GM19035 (cell line): ENCODE measurements at regions not wholly inside any gene's neighbourhood (a gene's known extent, or its start where the extent isn't known, plus 50 kb on each side); places are given as distances from the start of the nearest gene placed in this dataset.
"Not testable (repeated sequence)": the region's sequence is repeated elsewhere in the genome, so short reads cannot be mapped to it uniquely, and the experiment has no call there.

Experiments
- ATAC-seq: cut with Tn5 transposase; IDR thresholded peaks from one replicate; pipeline ENCODE4 v1.9.1; 2021; ENCODE audit not compliant: unreplicated experiment

- no peak for ATAC-seq
Measured at GRCh38 chr11:43053638-43054412, 258.0 kb upstream of the API5 start.

GRCh38 chr11:43067681-43068080 lies 244.1 kb upstream of the API5 start:
- no peak for ATAC-seq

GRCh38 chr11:43071338-43071737 lies 240.5 kb upstream of the API5 start:
- ATAC-seq = no peak

- no peak for ATAC-seq
Measured at GRCh38 chr11:43072096-43072495, 239.7 kb upstream of the API5 start.

GRCh38 chr11:43072911-43073310 lies 238.9 kb upstream of the API5 start:
- no peak for ATAC-seq

GRCh38 chr11:43074810-43075209 lies 237.0 kb upstream of the API5 start:
- ATAC-seq = no peak

- no peak for ATAC-seq
Measured at GRCh38 chr11:43101113-43101512, 210.7 kb upstream of the API5 start.

- no peak for ATAC-seq
Measured at GRCh38 chr11:43116071-43116470, 195.7 kb upstream of the API5 start.

GRCh38 chr11:43119275-43119970 lies 192.4 kb upstream of the API5 start:
- ATAC-seq = no peak

GRCh38 chr11:43122546-43122945 lies 189.2 kb upstream of the API5 start:
- no peak for ATAC-seq

- no peak for ATAC-seq
Measured at GRCh38 chr11:43123443-43123842, 188.4 kb upstream of the API5 start.

- ATAC-seq = no peak
Measured at GRCh38 chr11:43124272-43124935, 187.4 kb upstream of the API5 start.

- ATAC-seq = no peak
Measured at GRCh38 chr11:43129329-43129728, 182.5 kb upstream of the API5 start.

GRCh38 chr11:43130616-43131015 lies 181.2 kb upstream of the API5 start:
- ATAC-seq = no peak

- peak; percentile 78 for ATAC-seq
Measured at GRCh38 chr11:43135966-43136534, 175.7 kb upstream of the API5 start.

GRCh38 chr11:43138621-43139140 lies 173.1 kb upstream of the API5 start:
- no peak for ATAC-seq

GRCh38 chr11:43145653-43146052 lies 166.1 kb upstream of the API5 start:
- ATAC-seq = peak; percentile 92

GRCh38 chr11:43150697-43151096 lies 161.1 kb upstream of the API5 start:
- no peak for ATAC-seq

GRCh38 chr11:43164831-43165230 lies 147.0 kb upstream of the API5 start:
- no peak for ATAC-seq

GRCh38 chr11:43165393-43165792 lies 146.4 kb upstream of the API5 start:
- ATAC-seq = not testable (repeated sequence)

GRCh38 chr11:43168241-43168640 lies 143.6 kb upstream of the API5 start:
- not testable (repeated sequence) for ATAC-seq
